SK-N-SH (cell line): ENCODE measurements at regions not wholly inside any gene's neighbourhood (a gene's known extent, or its start where the extent isn't known, plus 50 kb on each side); places are given as distances from the start of the nearest gene placed in this dataset.

Experiments
- CTCF ChIA-PET: fragments of 300-600, 350-600 bp; formaldehyde crosslinking; extraction: SDS; loops from one replicate; lab custom pipeline; 2021; lab: Yijun Ruan, JAX
- POLR2A ChIA-PET: fragments of 350-600 bp; sonication (Branson Sonifier 250); formaldehyde crosslinking; extraction: SDS; loops from one replicate; lab custom pipeline; 2020; ENCODE audit warnings: antibody characterized with exemption, inconsistent platforms; lab: Yijun Ruan, JAX
- DNase-seq: peaks from one replicate; pipeline ENCODE4 v3.0.0; 2012
- H2AFZ ChIP-seq: fragments of 200-600 bp; sonication (generic); 2 replicates; pipeline ENCODE4 v1.8.1; 2016; ENCODE audit warnings: antibody characterized with exemption, mild to moderate bottlenecking, low read depth
- H3F3A ChIP-seq: fragments of 200-600 bp; sonication (generic); replicated peaks from 2 replicates; pipeline ENCODE3; 2016; ENCODE audit warnings: antibody characterized with exemption, mild to moderate bottlenecking; ENCODE audit not compliant: insufficient read depth
- H3K27ac ChIP-seq, 2 experiments: fragments of 200-500 bp in 1 of 2; fragments of 200-600 bp in 1 of 2; sonication (Bioruptor generic) in 1 of 2; sonication (generic), shearing (Covaris generic) in 1 of 2; 2 replicates each; pipeline versions ENCODE4 v1.5.1 to v1.6.1; 2014 to 2016; ENCODE audit warnings: low read depth in 2 of 2, inconsistent platforms in 1 of 2, low read length in 1 of 2, mild to moderate bottlenecking in 1 of 2, mixed read lengths in 1 of 2
- H3K27me3 ChIP-seq: fragments of 200-600 bp; sonication (generic), shearing (Covaris generic); 2 replicates; pipeline ENCODE4 v1.6.1; 2016; ENCODE audit warnings: mixed run types; ENCODE audit not compliant: insufficient read depth
- H3K36me3 ChIP-seq, 2 experiments: fragments of 200-500 bp in 1 of 2; fragments of 200-600 bp in 1 of 2; sonication (Bioruptor generic) in 1 of 2; sonication (generic) in 1 of 2; replicated peaks in 1 of 2; 2 replicates each; pipeline versions ENCODE3 to v1.5.1; 2014 to 2016; ENCODE audit warnings: low read length in 1 of 2, mild to moderate bottlenecking in 1 of 2; ENCODE audit not compliant: insufficient read depth in 2 of 2, control insufficient read depth in 1 of 2
- H3K4me1 ChIP-seq, 2 experiments: fragments of 200-500 bp in 1 of 2; fragments of 200-600 bp in 1 of 2; sonication (Bioruptor generic) in 1 of 2; sonication (generic), shearing (Covaris generic) in 1 of 2; 2 replicates each; pipeline versions ENCODE4 v1.5.1 to v1.6.1; 2014 to 2016; ENCODE audit warnings: low read depth in 1 of 2, low read length in 1 of 2, mixed run types in 1 of 2; ENCODE audit not compliant: insufficient read depth in 2 of 2, control insufficient read depth in 1 of 2
- H3K4me2 ChIP-seq: fragments of 200-600 bp; sonication (generic), shearing (Covaris generic); 2 replicates; pipeline ENCODE4 v1.6.1; 2017; ENCODE audit warnings: mixed run types
- H3K4me3 ChIP-seq, 2 experiments: fragments of 200-500 bp in 1 of 2; fragments of 200-600 bp in 1 of 2; sonication (Bioruptor generic) in 1 of 2; sonication (generic), shearing (Covaris generic) in 1 of 2; 2 replicates each; pipeline versions ENCODE4 v1.5.1 to v1.8.1; 2014 to 2016; ENCODE audit warnings: low read depth in 2 of 2, inconsistent platforms in 1 of 2, low read length in 1 of 2, mild to moderate bottlenecking in 1 of 2, mixed read lengths in 1 of 2, moderate library complexity in 1 of 2
- H3K79me2 ChIP-seq: fragments of 200-600 bp; sonication (generic); 2 replicates; pipeline ENCODE4 v1.8.1; 2017; ENCODE audit warnings: mild to moderate bottlenecking; ENCODE audit not compliant: insufficient read depth
- H3K9ac ChIP-seq: fragments of 200-600 bp; sonication (generic); 2 replicates; pipeline ENCODE4 v1.6.1; 2017; ENCODE audit warnings: mixed run types
- H3K9me2 ChIP-seq: fragments of 200-600 bp; sonication (generic); 2 replicates; pipeline ENCODE4 v1.6.1; 2017; ENCODE audit warnings: mixed run types
- H3K9me3 ChIP-seq: fragments of 200-600 bp; sonication (generic); 2 replicates; pipeline ENCODE4 v1.6.1; 2017; ENCODE audit warnings: mixed run types, mild to moderate bottlenecking, moderate library complexity
- H4K20me1 ChIP-seq: fragments of 200-600 bp; sonication (generic); 2 replicates; pipeline ENCODE4 v1.6.1; 2017; ENCODE audit warnings: mild to moderate bottlenecking, mixed run types; ENCODE audit not compliant: insufficient read depth
- CHD2 ChIP-seq: fragments of 150-350 bp; IDR thresholded peaks from 2 replicates; pipeline ENCODE4 v1.6.1; 2018; ENCODE audit warnings: low read length; ENCODE audit not compliant: partially characterized antibody
- EP300 ChIP-seq, 2 experiments: IDR thresholded peaks; 2 replicates each; pipeline versions ENCODE4 v1.4.0 to v1.6.1; 2012; ENCODE audit warnings: borderline replicate concordance in 1 of 2, low read depth in 1 of 2, low read length in 1 of 2
- EZH2phosphoT487 ChIP-seq: fragments of 200-600 bp; sonication (generic); IDR thresholded peaks from 2 replicates; pipeline ENCODE4 v1.6.1; 2017; ENCODE audit warnings: low read depth, mixed run types, mild to moderate bottlenecking, antibody characterized with exemption, moderate library complexity, borderline replicate concordance
- GATA2 ChIP-seq: sonication (generic); formaldehyde crosslinking; IDR thresholded peaks from 2 replicates; pipeline ENCODE4 v1.5.0; 2020; ENCODE audit warnings: mild to moderate bottlenecking, missing genetic modification reagents
- JUND ChIP-seq: IDR thresholded peaks from 2 replicates; pipeline ENCODE4 v1.4.0; 2012
- NFIC ChIP-seq: IDR thresholded peaks from 2 replicates; pipeline ENCODE4 v1.4.0; 2012; ENCODE audit warnings: borderline replicate concordance
- NRF1 ChIP-seq: IDR thresholded peaks from 2 replicates; pipeline ENCODE4 v1.6.1; 2012; ENCODE audit warnings: low read depth, mild to moderate bottlenecking, low read length
- RAD21 ChIP-seq: IDR thresholded peaks from 2 replicates; pipeline ENCODE4 v1.6.1; 2012; ENCODE audit warnings: mild to moderate bottlenecking, low read length
- REST ChIP-seq: IDR thresholded peaks from 2 replicates; pipeline ENCODE4 v1.6.1; 2012; ENCODE audit warnings: mild to moderate bottlenecking, low read depth, low read length, moderate library complexity
- RFX5 ChIP-seq: IDR thresholded peaks from 2 replicates; pipeline ENCODE4 v1.6.1; 2012; ENCODE audit warnings: mild to moderate bottlenecking, improper control_type of control experiment, low read length
- RXRA ChIP-seq: IDR thresholded peaks from 2 replicates; pipeline ENCODE4 v1.4.0; 2012; ENCODE audit warnings: low read depth, mild to moderate bottlenecking, borderline replicate concordance
- SIN3A ChIP-seq: IDR thresholded peaks from 2 replicates; pipeline ENCODE4 v1.6.1; 2012; ENCODE audit warnings: low read depth, mild to moderate bottlenecking, low read length, moderate library complexity, borderline replicate concordance
- TAF1 ChIP-seq: IDR thresholded peaks from 2 replicates; pipeline ENCODE4 v1.6.1; 2012; ENCODE audit warnings: low read depth, mild to moderate bottlenecking, low read length, moderate library complexity, borderline replicate concordance
- TCF12 ChIP-seq: IDR thresholded peaks from 2 replicates; pipeline ENCODE4 v1.4.0; 2012
- TEAD4 ChIP-seq: IDR thresholded peaks from 2 replicates; pipeline ENCODE4 v1.4.0; 2012; ENCODE audit warnings: mild to moderate bottlenecking, borderline replicate concordance; ENCODE audit not compliant: insufficient read depth
- YY1 ChIP-seq: IDR thresholded peaks from 2 replicates; pipeline ENCODE4 v1.4.0; 2012; ENCODE audit warnings: low read depth, mild to moderate bottlenecking
- WGBS: methylation state at CpG from one replicate; pipeline ENCODE4 v1.1.6; 2017; ENCODE audit warnings: low lambda C conversion rate; 5-methylcytosine and 5-hydroxymethylcytosine counted together
- TF ChIP-seq, protein P1 (sequence below): fragments of 150-350 bp; IDR thresholded peaks from 2 replicates; pipeline ENCODE4 v1.6.1; 2017; ENCODE audit warnings: antibody characterized with exemption, low read length, low read depth, borderline replicate concordance
- TF ChIP-seq, protein P2 (sequence below): IDR thresholded peaks from 2 replicates; pipeline ENCODE4 v1.4.0; 2012; ENCODE audit warnings: low read depth
- TF ChIP-seq, protein P3 (sequence below): IDR thresholded peaks from 2 replicates; pipeline ENCODE4 v1.4.0; 2012; ENCODE audit warnings: low read depth, borderline replicate concordance
- TF ChIP-seq, protein P4 (sequence below): fragments of 150-350 bp; IDR thresholded peaks from 2 replicates; pipeline ENCODE4 v1.6.1; 2016; ENCODE audit warnings: mild to moderate bottlenecking, low read depth, low read length

DNA sequence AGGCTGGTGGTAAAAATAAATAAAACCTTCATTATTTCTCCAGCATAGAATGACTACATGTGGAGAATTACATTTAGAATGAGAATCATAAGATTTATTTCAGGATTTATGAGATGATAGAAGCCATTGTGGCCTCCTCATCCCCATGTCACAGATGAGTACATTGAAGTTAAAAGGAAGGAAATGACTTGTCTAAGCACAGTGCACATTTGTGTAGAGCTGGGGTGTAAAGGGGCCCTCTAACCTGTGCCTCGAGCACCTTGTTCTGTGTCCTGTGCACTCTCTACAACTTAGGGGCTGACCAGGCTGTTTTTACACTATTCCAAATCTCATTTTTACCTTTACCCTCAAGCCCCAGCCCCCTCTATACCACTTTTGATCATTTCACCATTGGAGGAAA lies 179.4 kb downstream of the RHOU start:
- no peak for DNase-seq
- ChIA-PET POLR2A (no interaction called here), CTCF (interaction anchor here (1.3 to 2.7 kb wide), 2 partner anchors 179 to 242 kb away, joined by 4 to 10 read pairs; partner anchors contain the start of gene RHOU)
- no peak overlapping the region for H3K4me3 ChIP-seq
- H3K9ac ChIP-seq, result no peak overlapping the region
- no peak overlapping the region for H3K4me2 ChIP-seq
- no peaks in the 10 kb centered on the region for H4K20me1 ChIP-seq
- 59% methylated on average over 1 of the region's 1 CpG for WGBS
- H3K27ac ChIP-seq, result no peak overlapping the region
- H3K9me2 ChIP-seq, result no peaks in the 10 kb centered on the region
- H3F3A ChIP-seq, result no peaks in the 10 kb centered on the region
- H2AFZ ChIP-seq, result no peak overlapping the region
- TF ChIP-seq JUND (no peak), RFX5 (no peak), RAD21 (no peak), CHD2 (no peak), TCF12 (no peak), EP300 (IDR thresholded peaks at IDR 0.05; ENCODE audit: borderline replicate concordance in 1 of 2, low read depth in 1 of 2, low read length in 1 of 2) (no peak), TEAD4 (no peak), EZH2phosphoT487 (no peak)
- TF ChIP-seq, protein P1, sequence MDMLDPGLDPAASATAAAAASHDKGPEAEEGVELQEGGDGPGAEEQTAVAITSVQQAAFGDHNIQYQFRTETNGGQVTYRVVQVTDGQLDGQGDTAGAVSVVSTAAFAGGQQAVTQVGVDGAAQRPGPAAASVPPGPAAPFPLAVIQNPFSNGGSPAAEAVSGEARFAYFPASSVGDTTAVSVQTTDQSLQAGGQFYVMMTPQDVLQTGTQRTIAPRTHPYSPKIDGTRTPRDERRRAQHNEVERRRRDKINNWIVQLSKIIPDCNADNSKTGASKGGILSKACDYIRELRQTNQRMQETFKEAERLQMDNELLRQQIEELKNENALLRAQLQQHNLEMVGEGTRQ, result no peak
- H3K36me3 ChIP-seq, result no peaks in the 10 kb centered on the region
- peaks cover 0 to 2% of the 10 kb centered on the region in 2 experiments; a peak in 1 of 4 replicates for H3K4me1 ChIP-seq
- no peaks in the 10 kb centered on the region for H3K79me2 ChIP-seq
- no peaks in the 10 kb centered on the region; the same call in 1 of the 2 replicates for H3K27me3 ChIP-seq
- no peaks in the 10 kb centered on the region for H3K9me3 ChIP-seq

DNA sequence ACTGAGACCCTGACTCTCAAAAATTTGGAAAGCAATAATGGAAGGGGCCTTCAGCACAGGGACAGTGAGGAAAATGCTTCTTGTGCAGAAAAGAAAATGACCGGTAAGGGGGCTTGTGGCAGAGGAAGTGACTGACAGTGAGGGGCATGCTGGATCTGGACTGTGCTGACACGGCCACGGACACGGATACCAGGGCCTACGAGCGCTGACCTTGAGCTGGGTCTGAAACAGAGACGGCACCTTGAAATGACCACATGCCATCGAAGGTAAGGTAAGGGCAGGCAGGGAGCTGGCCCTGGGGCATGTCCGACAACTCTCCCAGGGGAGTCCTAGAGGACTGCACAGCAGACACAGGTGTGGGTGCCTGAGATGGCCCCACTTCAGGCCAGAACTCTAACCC lies 182.1 kb downstream of the RHOU start:
- H3K9me3 ChIP-seq, result no peaks in the 10 kb centered on the region
- H4K20me1 ChIP-seq, result no peaks in the 10 kb centered on the region
- no peaks in the 10 kb centered on the region for H3K4me1 ChIP-seq
- H3K36me3 ChIP-seq, result no peaks in the 10 kb centered on the region
- ChIA-PET CTCF (interaction anchor here (1.2 kb wide), 1 partner anchor 20 kb away, joined by 4 read pairs; no protein-coding TSS in a partner anchor), POLR2A (no interaction called here)
- H3K9me2 ChIP-seq, result no peaks in the 10 kb centered on the region
- H3K9ac ChIP-seq, result no peak overlapping the region
- no peak overlapping the region for H3K4me2 ChIP-seq
- no peak for DNase-seq
- H3K27ac ChIP-seq, result no peak overlapping the region
- H3K79me2 ChIP-seq, result no peaks in the 10 kb centered on the region
- H3K27me3 ChIP-seq, result no peaks in the 10 kb centered on the region; the same call in 1 of the 2 replicates
- no peaks in the 10 kb centered on the region for H3F3A ChIP-seq
- no peak overlapping the region for H3K4me3 ChIP-seq
- 80% methylated on average over 7 of the region's 9 CpGs for WGBS
- no peak overlapping the region for H2AFZ ChIP-seq
- TF ChIP-seq TAF1, result no peak
- TF ChIP-seq RAD21, result no peak
- no peak for TF ChIP-seq NRF1
- TF ChIP-seq, protein P2, sequence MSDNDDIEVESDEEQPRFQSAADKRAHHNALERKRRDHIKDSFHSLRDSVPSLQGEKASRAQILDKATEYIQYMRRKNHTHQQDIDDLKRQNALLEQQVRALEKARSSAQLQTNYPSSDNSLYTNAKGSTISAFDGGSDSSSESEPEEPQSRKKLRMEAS, result no peak
- TF ChIP-seq TCF12, result no peak
- no peak for TF ChIP-seq NFIC
- TF ChIP-seq CHD2, result no peak
- no peak for TF ChIP-seq SIN3A
- no peak for TF ChIP-seq EP300 (IDR thresholded peaks at IDR 0.05; ENCODE audit: borderline replicate concordance in 1 of 2, low read depth in 1 of 2, low read length in 1 of 2)
- TF ChIP-seq RXRA, result no peak
- no peak for TF ChIP-seq REST
- no peak for TF ChIP-seq YY1
- no peak for TF ChIP-seq EZH2phosphoT487
- TF ChIP-seq, protein P3, sequence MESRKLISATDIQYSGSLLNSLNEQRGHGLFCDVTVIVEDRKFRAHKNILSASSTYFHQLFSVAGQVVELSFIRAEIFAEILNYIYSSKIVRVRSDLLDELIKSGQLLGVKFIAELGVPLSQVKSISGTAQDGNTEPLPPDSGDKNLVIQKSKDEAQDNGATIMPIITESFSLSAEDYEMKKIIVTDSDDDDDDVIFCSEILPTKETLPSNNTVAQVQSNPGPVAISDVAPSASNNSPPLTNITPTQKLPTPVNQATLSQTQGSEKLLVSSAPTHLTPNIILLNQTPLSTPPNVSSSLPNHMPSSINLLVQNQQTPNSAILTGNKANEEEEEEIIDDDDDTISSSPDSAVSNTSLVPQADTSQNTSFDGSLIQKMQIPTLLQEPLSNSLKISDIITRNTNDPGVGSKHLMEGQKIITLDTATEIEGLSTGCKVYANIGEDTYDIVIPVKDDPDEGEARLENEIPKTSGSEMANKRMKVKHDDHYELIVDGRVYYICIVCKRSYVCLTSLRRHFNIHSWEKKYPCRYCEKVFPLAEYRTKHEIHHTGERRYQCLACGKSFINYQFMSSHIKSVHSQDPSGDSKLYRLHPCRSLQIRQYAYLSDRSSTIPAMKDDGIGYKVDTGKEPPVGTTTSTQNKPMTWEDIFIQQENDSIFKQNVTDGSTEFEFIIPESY, result no peak
- TF ChIP-seq GATA2, result no peak
- TF ChIP-seq JUND, result no peak
- TF ChIP-seq, protein P4, sequence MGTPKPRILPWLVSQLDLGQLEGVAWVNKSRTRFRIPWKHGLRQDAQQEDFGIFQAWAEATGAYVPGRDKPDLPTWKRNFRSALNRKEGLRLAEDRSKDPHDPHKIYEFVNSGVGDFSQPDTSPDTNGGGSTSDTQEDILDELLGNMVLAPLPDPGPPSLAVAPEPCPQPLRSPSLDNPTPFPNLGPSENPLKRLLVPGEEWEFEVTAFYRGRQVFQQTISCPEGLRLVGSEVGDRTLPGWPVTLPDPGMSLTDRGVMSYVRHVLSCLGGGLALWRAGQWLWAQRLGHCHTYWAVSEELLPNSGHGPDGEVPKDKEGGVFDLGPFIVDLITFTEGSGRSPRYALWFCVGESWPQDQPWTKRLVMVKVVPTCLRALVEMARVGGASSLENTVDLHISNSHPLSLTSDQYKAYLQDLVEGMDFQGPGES, result no peak
